GM18508 (cell line): ENCODE measurements at regions not wholly inside any gene's neighbourhood (a gene's known extent, or its start where the extent isn't known, plus 50 kb on each side); places are given as distances from the start of the nearest gene placed in this dataset.

ENCODE experiments used
- ATAC-seq: cut with Tn5 transposase; IDR thresholded peaks from one replicate; pipeline ENCODE4 v1.9.1; 2021; ENCODE audit warnings: moderate number of reproducible peaks; ENCODE audit not compliant: insufficient read depth, unreplicated experiment

DNA sequence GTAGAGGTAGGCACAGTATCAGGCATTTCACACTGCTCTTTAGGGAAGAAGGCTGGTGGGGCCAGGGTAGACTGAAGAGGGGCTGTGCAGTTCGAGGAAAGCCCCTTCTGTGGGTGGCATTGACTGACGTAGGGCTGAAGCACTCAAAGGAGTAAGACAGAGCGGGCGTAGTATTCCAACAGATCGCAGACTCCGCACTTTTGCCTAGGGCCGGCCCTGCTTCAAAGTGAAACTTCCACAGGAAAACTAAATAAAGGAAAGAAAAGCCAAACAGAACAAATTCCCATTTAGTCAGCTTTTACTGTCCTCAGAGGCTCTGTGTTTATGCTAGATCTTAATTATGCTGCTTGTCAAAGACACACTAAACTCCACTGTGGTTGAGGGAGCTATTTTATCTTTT lies 493.0 kb upstream of the WWC1 start:
- ATAC-seq = no peak

DNA sequence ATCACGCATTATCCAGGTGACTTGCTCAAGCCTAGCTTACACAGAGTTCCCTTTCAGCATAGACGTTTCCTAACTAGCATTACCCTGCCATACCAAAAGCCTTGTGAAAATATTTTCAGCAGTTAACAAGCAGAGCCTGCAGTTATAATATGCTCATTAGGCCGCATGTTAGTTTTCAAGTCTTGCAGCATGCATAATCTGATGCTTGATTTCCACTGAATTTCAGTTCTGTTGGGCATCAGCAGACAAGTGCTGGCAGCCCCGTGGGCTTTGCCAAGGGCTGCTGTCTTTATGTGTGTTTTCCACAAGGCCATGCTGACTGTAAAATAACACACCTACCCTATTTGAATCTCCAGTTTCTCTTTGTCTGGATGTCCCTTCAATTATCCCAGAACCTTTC lies 491.0 kb upstream of the WWC1 start:
- ATAC-seq = no peak

DNA sequence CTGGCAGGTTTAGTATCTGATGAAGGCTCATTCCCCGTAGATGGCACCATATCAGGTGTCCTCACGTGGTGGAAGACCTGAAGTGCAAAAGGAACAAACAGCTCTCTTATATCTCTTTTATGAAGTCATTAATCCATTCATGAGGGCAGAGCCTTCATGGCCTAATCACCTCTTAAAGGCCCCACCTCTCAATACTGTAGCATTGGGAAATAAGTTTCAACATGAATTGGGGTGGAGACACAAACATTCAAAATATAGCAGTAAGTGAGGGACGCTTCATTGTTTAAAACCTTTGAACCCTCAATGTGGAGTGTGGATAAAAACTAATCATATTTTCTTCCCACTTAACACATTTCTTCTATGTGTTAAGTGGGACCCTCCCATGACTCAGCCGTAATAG lies 489.4 kb upstream of the WWC1 start:
- no peak for ATAC-seq

DNA sequence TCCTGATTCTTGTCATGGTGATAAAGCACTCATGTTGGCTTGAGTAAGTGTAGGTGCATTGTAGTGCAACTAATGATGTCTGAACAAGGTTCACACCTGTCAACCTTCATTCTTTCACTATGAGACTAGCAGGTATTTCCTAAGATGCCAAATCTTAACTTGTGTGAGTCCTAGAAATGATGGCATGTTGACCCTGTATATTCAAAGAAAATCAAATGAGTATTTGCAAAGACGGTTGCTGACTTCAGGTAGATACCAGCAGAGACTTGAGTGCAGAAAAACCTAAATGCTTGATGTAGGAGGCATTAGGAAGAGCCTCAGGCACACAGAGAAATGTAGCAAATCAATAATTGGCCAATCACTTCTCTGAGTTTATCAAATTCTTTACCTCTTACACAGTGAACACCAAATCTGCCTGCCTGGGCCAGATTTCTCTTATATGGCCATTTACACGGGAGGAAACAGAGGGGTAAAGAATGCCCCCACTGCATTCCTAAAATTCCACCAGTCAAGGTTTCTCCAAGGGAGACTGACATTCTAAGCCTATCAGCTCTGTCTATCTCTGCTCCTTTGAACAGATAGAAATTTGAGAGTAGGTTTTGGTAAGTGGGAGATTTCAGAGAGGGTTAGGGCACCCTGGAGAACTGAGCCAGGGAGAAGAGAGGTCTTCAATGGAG lies 488.6 kb upstream of the WWC1 start:
- no peak for ATAC-seq

DNA sequence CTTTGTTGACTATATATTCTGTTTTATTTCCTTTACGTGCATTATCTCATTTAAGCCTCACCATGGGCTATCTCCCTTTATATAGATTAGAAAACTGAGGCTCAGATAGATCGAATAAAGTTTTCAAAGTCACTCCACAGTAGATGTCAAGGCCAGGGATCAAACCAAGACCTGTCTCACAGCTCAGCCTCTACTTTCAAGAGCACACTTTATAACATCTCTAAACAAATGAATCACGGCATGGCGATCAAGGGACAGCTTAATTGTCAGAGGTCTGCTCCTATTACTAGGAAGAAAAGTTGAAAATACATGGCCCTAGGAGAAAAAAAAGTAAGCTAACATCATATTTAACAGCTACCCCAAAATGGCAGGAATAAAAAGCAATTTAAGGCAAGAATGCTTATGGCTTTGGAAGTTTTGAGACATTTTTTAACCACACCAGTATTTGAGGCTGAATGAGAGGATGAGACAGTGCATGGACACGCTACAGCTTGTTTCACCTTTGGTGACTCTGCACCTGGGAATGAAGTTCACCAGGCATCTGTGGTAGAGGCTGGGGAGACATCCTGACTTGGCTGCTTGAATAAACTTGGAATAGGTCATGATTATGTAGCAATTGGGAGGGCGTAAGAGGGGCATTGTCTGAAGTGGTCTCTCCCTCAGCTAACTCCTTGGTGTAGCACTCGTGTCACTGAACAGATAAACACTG lies 486.8 kb upstream of the WWC1 start:
- ATAC-seq = no peak

DNA sequence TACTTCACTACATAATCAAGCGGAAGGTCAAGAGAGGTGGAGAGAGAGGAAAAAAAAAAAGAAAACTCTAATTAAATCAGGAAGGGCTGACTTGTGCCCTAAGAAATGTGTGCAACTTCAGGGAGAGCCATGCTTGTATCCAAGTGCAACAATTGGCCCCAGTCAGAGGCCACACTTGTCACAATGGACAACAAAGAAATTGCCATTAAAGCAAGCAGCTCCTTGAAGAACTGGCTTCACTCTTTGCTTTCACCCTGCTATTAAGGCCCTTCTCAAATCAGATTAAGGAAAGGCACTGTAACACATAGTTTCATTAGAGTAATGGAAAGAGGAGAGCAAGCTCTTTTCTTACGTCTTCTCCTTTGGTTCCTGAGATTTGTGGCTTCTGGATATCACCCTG lies 480.9 kb upstream of the WWC1 start:
- ATAC-seq = no peak

DNA sequence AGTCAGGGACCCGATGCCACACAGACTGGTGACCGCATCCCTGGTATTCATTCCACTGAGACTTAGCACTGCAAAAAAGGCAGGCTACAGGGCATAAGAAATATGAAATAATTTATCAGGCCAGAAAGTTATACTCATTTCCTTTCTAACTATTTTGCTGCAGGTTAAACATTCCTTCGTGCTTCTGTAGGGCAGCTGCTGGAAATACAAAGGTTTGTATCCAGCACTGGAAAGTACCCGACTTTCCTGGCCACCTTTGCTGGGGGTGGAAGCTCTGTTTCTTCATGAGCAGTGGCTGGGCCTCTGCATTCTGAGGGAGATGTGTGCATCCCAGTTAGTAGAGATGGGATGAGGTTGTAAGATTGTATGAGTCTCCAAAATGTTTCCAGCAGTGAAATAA lies 478.6 kb upstream of the WWC1 start:
- no peak for ATAC-seq

DNA sequence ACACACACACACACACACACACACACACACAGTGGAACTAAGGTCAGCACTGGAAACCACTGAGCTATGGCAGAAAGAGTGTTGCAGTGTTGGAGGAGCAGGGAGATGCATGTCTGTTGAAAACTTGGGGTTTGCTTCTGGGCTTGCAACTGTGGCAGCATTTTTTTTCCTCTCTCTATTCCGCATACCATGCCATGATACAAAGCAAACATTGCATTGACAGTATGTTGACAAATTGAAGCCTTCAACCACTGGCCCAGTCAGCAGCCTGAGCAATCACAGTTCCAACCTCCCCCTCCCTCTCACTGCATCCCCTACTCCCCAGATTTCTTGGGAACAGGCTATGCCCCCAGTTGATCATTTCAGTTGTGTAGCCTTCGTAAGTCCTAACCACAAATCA lies 478.1 kb upstream of the WWC1 start:
- ATAC-seq = no peak

DNA sequence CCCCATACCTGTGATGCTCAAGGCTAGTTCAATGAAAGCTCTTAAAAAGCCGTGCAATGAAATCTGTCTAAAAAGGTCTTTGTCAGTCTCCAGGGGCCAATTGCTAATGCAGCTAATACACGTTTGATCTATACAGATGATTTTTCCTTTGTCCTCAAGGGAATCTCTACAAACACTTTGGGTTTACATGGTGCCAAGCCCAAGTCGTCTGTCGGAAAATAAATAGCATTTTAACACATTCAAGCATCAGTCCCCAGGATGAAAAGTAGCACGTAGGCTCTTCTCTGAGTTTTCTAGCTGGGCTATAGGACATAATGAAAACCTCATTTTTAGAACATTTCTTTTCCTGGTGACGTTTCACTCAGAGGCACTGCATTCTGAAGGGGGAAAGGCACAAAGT lies 477.4 kb upstream of the WWC1 start:
- ATAC-seq = no peak

DNA sequence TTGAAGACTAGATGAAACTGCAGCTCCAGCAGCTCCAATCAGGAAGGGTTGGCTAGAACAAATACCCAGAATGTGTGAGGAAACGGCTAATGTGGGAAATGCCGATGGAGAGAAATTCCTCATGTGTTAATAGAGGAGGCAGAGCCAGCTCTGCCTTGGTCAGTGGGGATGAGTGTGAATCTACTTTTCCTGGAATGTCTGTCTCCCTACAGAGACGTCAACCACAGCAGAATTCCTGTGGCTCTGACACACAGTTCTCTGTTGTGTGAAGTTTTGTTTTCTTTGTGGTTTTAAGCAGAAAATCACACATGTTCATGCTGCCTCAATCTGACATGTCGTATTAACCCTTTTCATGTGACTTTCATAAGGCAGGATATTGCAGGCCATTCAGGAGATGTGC lies 476.6 kb upstream of the WWC1 start:
- no peak for ATAC-seq

DNA sequence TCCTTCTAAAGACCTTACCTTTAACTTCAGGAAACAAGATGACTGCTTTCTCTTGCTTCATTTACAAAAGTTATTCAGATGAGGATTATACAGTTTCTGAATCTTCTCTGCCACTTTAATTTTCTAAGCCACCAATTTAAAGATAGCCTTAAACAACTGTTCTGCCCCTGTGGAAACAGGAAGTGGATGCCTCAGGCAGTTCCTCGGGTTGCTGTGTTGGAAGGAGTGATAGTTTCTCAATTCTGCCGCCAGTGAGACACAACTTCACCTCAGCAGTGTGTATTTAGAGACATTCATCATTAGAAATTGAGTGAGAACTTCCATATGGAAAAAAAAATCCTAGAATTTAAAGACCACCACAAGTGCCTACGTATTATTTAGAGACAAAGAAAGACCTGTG lies 475.1 kb upstream of the WWC1 start:
- ATAC-seq = no peak

DNA sequence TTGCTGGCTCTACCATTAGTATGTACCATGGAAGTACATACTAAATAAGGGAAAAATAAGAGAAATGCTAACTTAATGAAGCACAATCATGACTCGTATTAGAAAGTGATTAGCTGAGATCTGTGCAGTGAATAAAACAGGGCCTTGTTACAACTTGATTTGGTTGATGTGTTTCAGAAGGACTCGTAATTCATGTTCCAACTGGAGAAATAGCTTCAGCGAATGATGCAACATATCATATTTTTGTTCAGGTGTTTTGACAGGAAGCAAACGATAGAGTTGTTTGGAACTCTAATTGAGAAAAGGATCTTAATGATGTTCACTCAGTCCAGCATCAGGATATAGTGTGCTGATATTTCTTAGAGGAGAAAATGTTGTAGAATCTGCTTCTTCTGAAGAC lies 474.6 kb upstream of the WWC1 start:
- ATAC-seq = no peak

DNA sequence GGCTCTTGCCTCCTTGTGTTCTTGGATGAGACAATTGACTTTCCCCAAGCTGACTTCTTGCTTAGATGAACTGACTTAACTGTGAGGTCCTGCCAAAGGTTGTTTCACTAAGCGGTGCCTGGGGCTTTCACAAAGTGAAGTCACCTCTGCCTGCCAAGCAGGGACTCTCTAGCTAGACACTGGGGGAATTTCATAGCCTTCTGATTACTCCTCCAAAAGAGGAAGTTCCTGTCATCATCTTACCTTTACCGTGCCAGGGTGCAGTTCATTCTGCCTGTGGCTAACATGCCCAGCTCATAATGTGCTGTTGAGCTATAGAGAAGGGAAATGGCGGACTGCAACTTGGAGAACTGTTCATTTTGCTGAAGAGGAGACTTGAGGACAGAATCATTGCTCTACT lies 472.0 kb upstream of the WWC1 start:
- ATAC-seq = peak; percentile 99

DNA sequence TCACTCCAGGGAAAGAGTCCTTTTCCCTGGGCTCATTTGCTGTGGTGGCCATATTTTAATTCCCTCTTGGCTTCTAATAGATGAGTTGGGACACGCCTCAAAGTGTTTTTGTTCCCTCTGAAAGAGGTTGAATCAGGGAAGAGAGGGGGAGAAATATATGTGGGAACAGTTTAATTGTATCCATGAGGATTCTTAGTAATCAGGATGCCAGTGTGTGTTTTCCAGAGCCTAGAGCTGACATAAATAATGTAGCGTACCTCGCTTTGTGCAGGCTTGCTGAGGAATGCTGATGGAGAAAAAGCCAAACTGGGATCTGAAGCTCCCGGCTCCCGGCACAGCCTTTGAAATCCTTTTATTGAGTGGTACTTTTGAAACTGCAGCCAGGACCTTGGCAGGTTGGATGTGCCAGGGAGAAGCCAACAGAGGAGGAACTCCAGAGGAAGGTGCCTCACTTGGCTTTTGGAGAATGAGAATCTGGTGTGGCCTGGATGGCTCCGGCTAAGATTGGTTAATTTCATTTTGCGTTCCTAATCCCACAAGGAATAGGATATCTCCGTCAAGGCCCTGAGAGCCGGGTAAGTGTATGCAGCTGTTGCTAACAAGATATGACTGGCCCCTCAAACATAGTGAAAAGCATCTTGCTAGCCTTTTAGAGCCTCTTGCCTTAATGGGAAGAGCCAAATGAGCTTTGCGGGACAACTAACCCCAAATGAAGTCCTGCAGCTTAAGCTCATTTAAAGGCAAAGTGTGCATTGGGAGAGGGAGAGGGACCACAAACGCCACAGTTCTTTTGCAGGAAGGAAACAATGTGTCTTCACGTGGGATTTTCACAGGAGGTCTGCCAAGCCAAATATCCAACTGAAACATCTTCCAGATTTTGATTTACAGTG lies 471.1 kb upstream of the WWC1 start:
- ATAC-seq = no peak

DNA sequence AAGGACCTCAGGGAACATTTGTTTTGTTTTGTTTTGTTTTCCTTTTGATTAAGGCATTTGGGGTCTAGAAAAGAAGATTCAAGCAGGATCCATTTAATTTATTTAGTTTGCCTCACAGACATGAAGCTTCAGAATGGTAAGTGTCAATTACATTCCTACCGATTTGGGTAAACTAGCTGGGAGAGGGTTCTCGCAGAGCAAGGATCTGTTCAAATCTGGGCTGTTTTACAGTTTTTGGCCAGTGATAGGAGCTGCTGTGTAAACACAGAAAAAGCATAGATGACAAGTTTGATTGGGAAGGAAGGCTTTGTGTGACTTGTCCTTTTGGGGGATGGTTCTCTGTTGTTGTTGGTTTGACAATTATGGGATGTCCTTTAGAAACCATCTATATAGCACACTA lies 470.3 kb upstream of the WWC1 start:
- no peak for ATAC-seq

DNA sequence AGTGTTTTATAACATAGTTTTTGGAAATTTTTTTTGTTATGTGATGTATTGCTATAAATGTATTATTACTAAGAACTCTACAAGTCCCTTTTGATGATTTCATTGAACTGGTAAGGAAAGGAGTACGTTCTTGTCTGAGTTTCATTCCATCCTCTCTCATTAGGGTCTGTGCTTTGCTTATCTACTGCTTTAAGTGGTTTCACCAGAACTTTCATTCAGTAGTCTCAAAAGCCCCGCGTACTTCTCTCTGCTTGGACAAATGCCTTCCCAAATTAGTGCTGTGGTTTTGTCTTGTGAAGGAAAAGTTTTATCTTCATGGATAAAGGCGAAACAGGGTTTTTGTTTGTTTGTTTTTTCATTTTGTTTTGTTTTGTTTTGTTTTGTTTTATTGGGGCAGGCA lies 469.8 kb upstream of the WWC1 start:
- ATAC-seq = no peak

DNA sequence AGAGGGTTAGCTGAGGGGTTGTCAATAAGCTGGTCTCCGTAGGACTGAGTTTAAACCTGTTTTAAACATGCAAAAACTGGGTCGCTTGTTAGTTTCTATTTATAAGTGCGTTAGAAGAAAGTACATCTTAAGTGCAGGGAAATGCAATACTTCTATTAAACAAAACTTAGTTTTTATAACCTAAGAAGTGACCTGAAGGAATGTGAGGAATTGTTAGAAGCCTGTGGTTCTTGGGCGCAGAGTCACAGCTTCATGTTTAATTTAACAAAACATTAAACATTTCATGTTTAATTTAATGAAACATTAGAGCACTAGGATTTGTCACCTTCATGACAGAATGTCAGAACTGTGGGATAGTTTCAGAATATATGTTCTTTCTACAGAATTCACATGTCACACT lies 469.2 kb upstream of the WWC1 start:
- no peak for ATAC-seq

DNA sequence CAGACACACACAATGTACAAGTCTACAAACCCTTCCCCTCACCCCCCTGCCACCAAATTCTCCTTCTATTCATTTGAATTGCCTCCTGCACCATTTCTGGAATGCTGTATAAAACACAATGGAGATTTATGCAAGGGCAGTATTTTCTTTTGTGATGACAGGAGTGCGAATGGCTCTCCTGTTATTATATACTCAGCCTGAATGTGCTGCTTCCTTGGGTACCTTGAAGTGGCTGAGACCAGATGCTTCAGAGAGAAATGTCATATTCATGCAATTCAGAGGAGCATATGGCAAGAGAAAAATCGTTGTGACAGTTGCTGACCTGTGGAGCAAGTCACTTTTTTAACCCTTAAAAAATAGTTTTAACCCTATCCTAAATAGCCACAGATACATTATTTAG lies 468.0 kb upstream of the WWC1 start:
- ATAC-seq = no peak

DNA sequence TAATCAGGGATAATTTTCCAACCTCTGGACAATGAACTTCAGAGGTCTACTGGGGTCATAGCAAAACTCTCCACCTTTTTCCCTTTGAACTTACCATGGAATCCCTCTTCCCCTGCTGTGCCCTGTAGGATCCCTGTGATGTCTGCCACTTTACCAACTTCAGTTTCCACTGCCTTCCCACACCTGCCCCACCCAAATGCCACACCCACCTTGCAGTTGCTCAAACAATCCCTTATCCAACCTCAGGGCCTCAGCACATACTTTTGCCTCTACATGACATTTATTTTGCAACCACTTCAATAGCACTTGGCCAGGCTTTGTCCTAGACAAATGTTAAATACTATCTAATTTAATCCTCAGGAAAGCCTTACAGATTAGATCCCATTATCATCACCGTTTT lies 463.7 kb upstream of the WWC1 start:
- ATAC-seq = no peak

DNA sequence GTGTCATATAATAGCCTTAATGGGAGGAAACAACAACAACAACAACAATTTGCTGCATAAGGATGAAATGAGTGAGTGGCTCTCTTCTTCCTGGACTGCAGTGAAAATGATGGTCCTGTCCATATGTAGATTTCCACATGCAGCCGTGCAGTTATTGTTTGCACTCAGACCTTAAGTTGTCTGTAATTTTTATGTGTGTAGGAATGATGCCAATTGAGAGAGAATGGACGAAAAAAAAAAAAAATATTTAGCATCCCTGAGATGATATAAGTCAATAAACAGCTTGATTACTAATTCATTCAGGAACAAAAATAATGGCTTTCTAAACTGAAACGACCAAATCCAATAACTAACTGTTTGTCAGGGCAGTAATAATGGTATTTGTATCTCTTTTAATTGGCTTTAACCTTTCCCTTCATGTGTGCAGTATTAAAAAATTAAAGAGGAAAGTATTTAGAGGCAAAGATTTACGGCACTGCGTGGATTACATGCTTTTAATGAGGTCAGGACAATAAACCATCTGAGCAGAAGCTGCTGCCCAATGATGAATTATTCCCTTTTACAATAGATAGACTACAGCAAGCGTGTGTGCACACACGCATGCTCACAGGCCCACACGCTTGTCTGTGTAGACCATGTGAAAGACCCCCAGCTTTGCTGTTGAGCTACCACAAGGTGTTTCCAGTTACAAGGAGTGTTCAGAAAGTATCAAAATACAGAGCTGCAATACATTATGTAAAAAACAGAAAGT lies 459.5 kb upstream of the WWC1 start:
- ATAC-seq = no peak

DNA sequence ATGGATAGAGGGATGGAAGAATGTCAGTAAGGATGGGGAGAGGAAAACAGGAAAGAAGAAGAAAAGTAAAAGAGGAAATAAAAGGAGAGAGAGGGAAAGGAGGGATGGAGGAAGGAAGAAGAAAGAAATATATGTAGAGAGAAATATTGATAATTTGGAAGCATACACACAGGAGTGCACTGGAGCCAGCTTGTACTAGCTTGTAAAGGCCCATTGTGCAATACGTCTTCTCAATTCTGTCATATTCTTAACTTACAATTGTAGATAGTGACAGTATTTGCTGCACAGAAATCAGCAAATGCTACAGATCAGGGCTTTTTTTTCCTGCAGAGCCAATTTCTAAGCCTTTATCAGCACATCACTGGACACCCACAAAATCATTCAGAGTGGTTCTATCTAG lies 458.8 kb upstream of the WWC1 start:
- ATAC-seq = no peak
